Neuron (in vitro differentiated cells): ENCODE measurements at regions not wholly inside any gene's neighbourhood (a gene's known extent, or its start where the extent isn't known, plus 50 kb on each side); places are given as distances from the start of the nearest gene placed in this dataset.

Experiments
- H2AFZ ChIP-seq: one replicate; pipeline ENCODE4 v1.6.1; 2013; ENCODE audit warnings: low read depth, mild to moderate bottlenecking, inconsistent platforms, low read length, moderate library complexity
- H3K27me3 ChIP-seq: one replicate; pipeline ENCODE4 v1.6.1; 2013; ENCODE audit warnings: low read length; ENCODE audit not compliant: insufficient read depth
- H3K36me3 ChIP-seq: one replicate; pipeline ENCODE4 v1.6.1; 2013; ENCODE audit warnings: low read length; ENCODE audit not compliant: insufficient read depth
- H3K4me1 ChIP-seq: one replicate; pipeline ENCODE4 v1.6.1; 2013; ENCODE audit warnings: low read length; ENCODE audit not compliant: insufficient read depth
- H3K4me3 ChIP-seq: 2 replicates; pipeline ENCODE4 v1.5.1; 2013; ENCODE audit warnings: mild to moderate bottlenecking, low read length, moderate library complexity
- H3K9me3 ChIP-seq: one replicate; pipeline ENCODE4 v1.6.1; 2013; ENCODE audit warnings: low read length

- Histone ChIP-seq H3K27me3 (no peaks in the 10 kb centered on the region), H3K36me3 (no peaks in the 10 kb centered on the region), H3K4me3 (no peak overlapping the region), H3K4me1 (no peaks in the 10 kb centered on the region), H3K9me3 (no peaks in the 10 kb centered on the region), H2AFZ (no peak overlapping the region)
Observed at GRCh38 chr11:115817844-115818468, 313.7 kb upstream of the CADM1 start.

- H3K27me3 ChIP-seq, result no peaks in the 10 kb centered on the region
- H3K9me3 ChIP-seq, result no peaks in the 10 kb centered on the region
- no peaks in the 10 kb centered on the region for H3K4me1 ChIP-seq
- H2AFZ ChIP-seq, result no peak overlapping the region
- H3K36me3 ChIP-seq, result no peaks in the 10 kb centered on the region
- no peak overlapping the region for H3K4me3 ChIP-seq
Observed at GRCh38 chr11:115808351-115808940, 304.2 kb upstream of the CADM1 start.

- Histone ChIP-seq H3K9me3 (no peaks in the 10 kb centered on the region), H3K27me3 (no peaks in the 10 kb centered on the region), H2AFZ (no peak overlapping the region), H3K4me3 (no peak overlapping the region), H3K4me1 (no peaks in the 10 kb centered on the region), H3K36me3 (no peaks in the 10 kb centered on the region)
Observed at GRCh38 chr11:115806056-115806455, 301.8 kb upstream of the CADM1 start.

GRCh38 chr11:115803073-115803740, 299.0 kb upstream of the CADM1 start:
- Histone ChIP-seq H3K36me3 (no peaks in the 10 kb centered on the region), H2AFZ (no peak overlapping the region), H3K4me1 (no peaks in the 10 kb centered on the region), H3K9me3 (no peaks in the 10 kb centered on the region), H3K27me3 (no peaks in the 10 kb centered on the region), H3K4me3 (no peak overlapping the region)

GRCh38 chr11:115802641-115803040, 298.4 kb upstream of the CADM1 start:
- Histone ChIP-seq H3K9me3 (no peaks in the 10 kb centered on the region), H3K36me3 (no peaks in the 10 kb centered on the region), H3K4me1 (no peaks in the 10 kb centered on the region), H2AFZ (no peak overlapping the region), H3K27me3 (no peaks in the 10 kb centered on the region), H3K4me3 (no peak overlapping the region)

- Histone ChIP-seq H3K36me3 (no peaks in the 10 kb centered on the region), H2AFZ (no peak overlapping the region), H3K9me3 (no peaks in the 10 kb centered on the region), H3K4me1 (no peaks in the 10 kb centered on the region), H3K4me3 (no peak overlapping the region), H3K27me3 (no peaks in the 10 kb centered on the region)
Observed at GRCh38 chr11:115792903-115793302, 288.7 kb upstream of the CADM1 start.

GRCh38 chr11:115787302-115787701, 283.1 kb upstream of the CADM1 start:
- Histone ChIP-seq H2AFZ (no peak overlapping the region), H3K4me3 (no peak overlapping the region), H3K4me1 (no peaks in the 10 kb centered on the region), H3K27me3 (no peaks in the 10 kb centered on the region), H3K9me3 (no peaks in the 10 kb centered on the region), H3K36me3 (no peaks in the 10 kb centered on the region)

GRCh38 chr11:115784796-115785521, 280.7 kb upstream of the CADM1 start:
- Histone ChIP-seq H2AFZ (no peak overlapping the region), H3K4me1 (no peaks in the 10 kb centered on the region), H3K4me3 (no peak overlapping the region), H3K36me3 (no peaks in the 10 kb centered on the region), H3K9me3 (no peaks in the 10 kb centered on the region), H3K27me3 (no peaks in the 10 kb centered on the region)

- H3K36me3 ChIP-seq, result no peaks in the 10 kb centered on the region
- no peak overlapping the region for H3K4me3 ChIP-seq
- no peak overlapping the region for H2AFZ ChIP-seq
- no peaks in the 10 kb centered on the region for H3K4me1 ChIP-seq
- no peaks in the 10 kb centered on the region for H3K27me3 ChIP-seq
- no peaks in the 10 kb centered on the region for H3K9me3 ChIP-seq
Observed at GRCh38 chr11:115780646-115781362, 276.6 kb upstream of the CADM1 start.

- Histone ChIP-seq H3K36me3 (no peaks in the 10 kb centered on the region), H3K4me1 (no peaks in the 10 kb centered on the region), H3K27me3 (no peaks in the 10 kb centered on the region), H3K9me3 (no peaks in the 10 kb centered on the region), H2AFZ (no peak overlapping the region), H3K4me3 (no peak overlapping the region)
Observed at GRCh38 chr11:115778928-115779650, 274.9 kb upstream of the CADM1 start.

- Histone ChIP-seq H3K4me1 (no peaks in the 10 kb centered on the region), H3K4me3 (no peak overlapping the region), H3K27me3 (no peaks in the 10 kb centered on the region), H3K9me3 (no peaks in the 10 kb centered on the region), H2AFZ (no peak overlapping the region), H3K36me3 (no peaks in the 10 kb centered on the region)
Observed at GRCh38 chr11:115776916-115777315, 272.7 kb upstream of the CADM1 start.

GRCh38 chr11:115775846-115776245, 271.6 kb upstream of the CADM1 start:
- H3K27me3 ChIP-seq, result no peaks in the 10 kb centered on the region
- no peaks in the 10 kb centered on the region for H3K9me3 ChIP-seq

More at GRCh38 chr11:115775846-115776245, 271.6 kb upstream of the CADM1 start:
- Histone ChIP-seq H3K4me3 (no peak overlapping the region), H3K36me3 (no peaks in the 10 kb centered on the region), H2AFZ (no peak overlapping the region), H3K4me1 (no peaks in the 10 kb centered on the region)
